Activated T-cell treated with anti-CD3 and anti-CD28 coated beads, Interleukin-2, amount 50 U/mL, for 24 hours (primary cell): ENCODE measurements at regions not wholly inside any gene's neighbourhood (a gene's known extent, or its start where the extent isn't known, plus 50 kb on each side); places are given as distances from the start of the nearest gene placed in this dataset.

Experiments
- DNase-seq: peaks from one replicate; pipeline ENCODE4 v3.0.0-alpha.2; 2020
- H3K27ac Mint-ChIP-seq: 2 replicates; pipeline ENCODE4 v1.8.0; 2020; ENCODE audit warnings: mild to moderate bottlenecking, mixed read lengths
- H3K27me3 Mint-ChIP-seq: 2 replicates; pipeline ENCODE4 v1.8.0; 2020; ENCODE audit warnings: mixed read lengths
- H3K36me3 Mint-ChIP-seq: 2 replicates; pipeline ENCODE4 v1.8.0; 2020; ENCODE audit warnings: low read depth, mixed read lengths
- H3K4me1 Mint-ChIP-seq: 2 replicates; pipeline ENCODE4 v1.8.0; 2020; ENCODE audit warnings: low read depth, mixed read lengths
- H3K4me3 Mint-ChIP-seq: 2 replicates; pipeline ENCODE4 v1.8.0; 2020; ENCODE audit warnings: mild to moderate bottlenecking, moderate library complexity, mixed read lengths
- H3K9me3 Mint-ChIP-seq: 2 replicates; pipeline ENCODE4 v1.8.0; 2020; ENCODE audit warnings: mixed read lengths

GRCh38 chr1:163796394-163796821, 474.7 kb downstream of the NUF2 start:
- H3K27me3 Mint-ChIP-seq = no peaks in the 10 kb centered on the region
- H3K9me3 Mint-ChIP-seq = peaks cover 12% of the 10 kb centered on the region
- DNase-seq = no peak
- H3K4me1 Mint-ChIP-seq = no peaks in the 10 kb centered on the region
- H3K27ac Mint-ChIP-seq = no peak overlapping the region
- H3K4me3 Mint-ChIP-seq = no peak overlapping the region
- H3K36me3 Mint-ChIP-seq = no peaks in the 10 kb centered on the region

- no peak for DNase-seq
- no peak overlapping the region for H3K4me3 Mint-ChIP-seq
- H3K36me3 Mint-ChIP-seq = no peaks in the 10 kb centered on the region
- H3K27me3 Mint-ChIP-seq = no peaks in the 10 kb centered on the region
- H3K4me1 Mint-ChIP-seq = no peaks in the 10 kb centered on the region
- H3K9me3 Mint-ChIP-seq = peaks cover 12% of the 10 kb centered on the region
- H3K27ac Mint-ChIP-seq = no peak overlapping the region
Measured at GRCh38 chr1:163797816-163798215, 476.1 kb downstream of the NUF2 start.

GRCh38 chr1:163799190-163799805, 477.5 kb downstream of the NUF2 start:
- Mint-ChIP-seq H3K27me3 (no peaks in the 10 kb centered on the region), H3K4me3 (no peak overlapping the region), H3K36me3 (no peaks in the 10 kb centered on the region), H3K27ac (no peak overlapping the region), H3K9me3 (peaks cover 11% of the 10 kb centered on the region), H3K4me1 (no peaks in the 10 kb centered on the region)
- DNase-seq = no peak

GRCh38 chr1:163807331-163808049, 485.7 kb downstream of the NUF2 start:
- Mint-ChIP-seq H3K4me3 (no peak overlapping the region), H3K36me3 (no peaks in the 10 kb centered on the region), H3K9me3 (peaks cover 5% of the 10 kb centered on the region), H3K27ac (no peak overlapping the region), H3K27me3 (no peaks in the 10 kb centered on the region), H3K4me1 (no peaks in the 10 kb centered on the region)
- DNase-seq = no peak

GRCh38 chr1:163813251-163813650, 491.5 kb downstream of the NUF2 start:
- Mint-ChIP-seq H3K9me3 (peaks cover 8% of the 10 kb centered on the region), H3K27me3 (no peaks in the 10 kb centered on the region), H3K4me3 (no peak overlapping the region), H3K27ac (no peak overlapping the region), H3K4me1 (no peaks in the 10 kb centered on the region), H3K36me3 (no peaks in the 10 kb centered on the region)
- DNase-seq = no peak

- H3K4me1 Mint-ChIP-seq = no peaks in the 10 kb centered on the region
- no peak overlapping the region for H3K27ac Mint-ChIP-seq
Measured at GRCh38 chr1:163820226-163820625, 498.5 kb downstream of the NUF2 start.

GRCh38 chr1:163820766-163821165, 499.0 kb downstream of the NUF2 start:
- Mint-ChIP-seq H3K27ac (no peak overlapping the region), H3K4me3 (no peak overlapping the region), H3K36me3 (no peaks in the 10 kb centered on the region), H3K4me1 (no peaks in the 10 kb centered on the region), H3K9me3 (peaks cover 2% of the 10 kb centered on the region), H3K27me3 (no peaks in the 10 kb centered on the region)
- no peak for DNase-seq

More at GRCh38 chr1:163820226-163820625, 498.5 kb downstream of the NUF2 start:
- Mint-ChIP-seq H3K36me3 (no peaks in the 10 kb centered on the region), H3K4me3 (no peak overlapping the region), H3K27me3 (no peaks in the 10 kb centered on the region), H3K9me3 (peaks cover 2% of the 10 kb centered on the region)
- DNase-seq = no peak

GRCh38 chr1:163821679-163822078, 499.9 kb downstream of the NUF2 start:
- H3K9me3 Mint-ChIP-seq = peaks cover 2% of the 10 kb centered on the region
- H3K4me1 Mint-ChIP-seq = no peaks in the 10 kb centered on the region
- H3K27me3 Mint-ChIP-seq = no peaks in the 10 kb centered on the region
- no peaks in the 10 kb centered on the region for H3K36me3 Mint-ChIP-seq
- no peak for DNase-seq
- H3K27ac Mint-ChIP-seq = no peak overlapping the region
- H3K4me3 Mint-ChIP-seq = no peak overlapping the region

- DNase-seq = no peak
- no peaks in the 10 kb centered on the region for H3K27me3 Mint-ChIP-seq
- H3K9me3 Mint-ChIP-seq = peaks cover 2% of the 10 kb centered on the region
- no peaks in the 10 kb centered on the region for H3K36me3 Mint-ChIP-seq
- H3K4me3 Mint-ChIP-seq = no peak overlapping the region
- no peak overlapping the region for H3K27ac Mint-ChIP-seq
- H3K4me1 Mint-ChIP-seq = no peaks in the 10 kb centered on the region
Measured at GRCh38 chr1:163823017-163823416, 501.3 kb downstream of the NUF2 start.

GRCh38 chr1:163824006-163824405, 502.3 kb downstream of the NUF2 start:
- Mint-ChIP-seq H3K27ac (no peak overlapping the region), H3K36me3 (no peaks in the 10 kb centered on the region), H3K4me1 (no peaks in the 10 kb centered on the region), H3K27me3 (no peaks in the 10 kb centered on the region), H3K9me3 (peaks cover 2% of the 10 kb centered on the region), H3K4me3 (no peak overlapping the region)
- DNase-seq = no peak

- Mint-ChIP-seq H3K27me3 (no peaks in the 10 kb centered on the region), H3K4me1 (no peaks in the 10 kb centered on the region)
Measured at GRCh38 chr1:163824490-163824889, 502.7 kb downstream of the NUF2 start.

GRCh38 chr1:163826500-163826899, 504.7 kb downstream of the NUF2 start:
- Mint-ChIP-seq H3K4me1 (no peaks in the 10 kb centered on the region), H3K9me3 (peaks cover 2% of the 10 kb centered on the region), H3K27ac (no peak overlapping the region), H3K27me3 (no peaks in the 10 kb centered on the region), H3K36me3 (no peaks in the 10 kb centered on the region), H3K4me3 (no peak overlapping the region)
- no peak for DNase-seq

More at GRCh38 chr1:163824490-163824889, 502.7 kb downstream of the NUF2 start:
- Mint-ChIP-seq H3K4me3 (no peak overlapping the region), H3K27ac (no peak overlapping the region), H3K9me3 (peaks cover 2% of the 10 kb centered on the region), H3K36me3 (no peaks in the 10 kb centered on the region)
- no peak for DNase-seq

- no peaks in the 10 kb centered on the region for H3K4me1 Mint-ChIP-seq
- no peak overlapping the region for H3K27ac Mint-ChIP-seq
- no peaks in the 10 kb centered on the region for H3K36me3 Mint-ChIP-seq
- no peak for DNase-seq
- no peak overlapping the region for H3K4me3 Mint-ChIP-seq
- no peaks in the 10 kb centered on the region for H3K27me3 Mint-ChIP-seq
- peaks cover 2% of the 10 kb centered on the region for H3K9me3 Mint-ChIP-seq
Measured at GRCh38 chr1:163834778-163835177, 513.0 kb downstream of the NUF2 start.

- no peak overlapping the region for H3K27ac Mint-ChIP-seq
- H3K4me1 Mint-ChIP-seq = no peaks in the 10 kb centered on the region
- H3K27me3 Mint-ChIP-seq = no peaks in the 10 kb centered on the region
- no peaks in the 10 kb centered on the region for H3K36me3 Mint-ChIP-seq
- DNase-seq = no peak
- peaks cover 2% of the 10 kb centered on the region for H3K9me3 Mint-ChIP-seq
- no peak overlapping the region for H3K4me3 Mint-ChIP-seq
Measured at GRCh38 chr1:163836481-163836880, 514.7 kb downstream of the NUF2 start.

- Mint-ChIP-seq H3K4me1 (no peaks in the 10 kb centered on the region), H3K9me3 (peaks cover 2% of the 10 kb centered on the region), H3K27ac (no peak overlapping the region), H3K4me3 (no peak overlapping the region), H3K27me3 (no peaks in the 10 kb centered on the region), H3K36me3 (no peaks in the 10 kb centered on the region)
- DNase-seq = no peak
Measured at GRCh38 chr1:163837206-163837605, 515.5 kb downstream of the NUF2 start.
